GM12891 (cell line): ENCODE measurements at regions not wholly inside any gene's neighbourhood (a gene's known extent, or its start where the extent isn't known, plus 50 kb on each side); places are given as distances from the start of the nearest gene placed in this dataset.

Source experiments
- DNase-seq: peaks from one replicate; pipeline ENCODE4 v3.0.0; 2011; ENCODE audit warnings: low spot score; ENCODE audit not compliant: insufficient read length
- FAIRE-seq: peaks from 2 replicates; lab custom pipeline; 2011; peaks lifted over from hg19 to GRCh38; lab: Jason Lieb, UNC
- PAX5 ChIP-seq: IDR thresholded peaks from 2 replicates; pipeline ENCODE4 v1.6.1; 2011; ENCODE audit warnings: low read length, moderate library complexity, mild to moderate bottlenecking; ENCODE audit not compliant: insufficient read depth, severe bottlenecking
- POLR2A ChIP-seq: IDR thresholded peaks from 2 replicates; pipeline ENCODE4 v1.6.1; 2011; ENCODE audit warnings: low read depth, low read length, control low read depth
- POLR2AphosphoS5 ChIP-seq: IDR thresholded peaks from 2 replicates; pipeline ENCODE4 v1.6.1; 2011; ENCODE audit warnings: low read depth, low read length, control low read depth
- POU2F2 ChIP-seq: IDR thresholded peaks from 2 replicates; pipeline ENCODE4 v1.6.1; 2011; ENCODE audit warnings: low read depth, mild to moderate bottlenecking, control low read depth, low read length, moderate library complexity
- SPI1 ChIP-seq: IDR thresholded peaks from 2 replicates; pipeline ENCODE4 v1.6.1; 2011; ENCODE audit warnings: low read depth, low read length, control low read depth
- TAF1 ChIP-seq: IDR thresholded peaks from 2 replicates; pipeline ENCODE4 v1.6.1; 2011; ENCODE audit warnings: low read depth, low read length, control low read depth

- TF ChIP-seq SPI1 (no peak), PAX5 (no peak), POLR2AphosphoS5 (no peak), TAF1 (no peak), POU2F2 (no peak), POLR2A (no peak)
- no peak for FAIRE-seq
Measured at GRCh38 chr2:35099342-35099741, 1256.2 kb upstream of the CRIM1 start.

GRCh38 chr2:35082072-35082471 is 1273.5 kb upstream of the CRIM1 start:
- no peak for DNase-seq
- TF ChIP-seq POLR2A = no peak
- no peak for TF ChIP-seq PAX5
- no peak for TF ChIP-seq POU2F2
- no peak for TF ChIP-seq SPI1
- TF ChIP-seq TAF1 = no peak
- TF ChIP-seq POLR2AphosphoS5 = no peak
- no peak for FAIRE-seq

More at GRCh38 chr2:35099342-35099741, 1256.2 kb upstream of the CRIM1 start:
- DNase-seq = no peak

- FAIRE-seq (no peak), DNase-seq (no peak)
- no peak for TF ChIP-seq TAF1
- TF ChIP-seq POLR2A = no peak
Measured at GRCh38 chr2:35081622-35082015, 1274.0 kb upstream of the CRIM1 start.

GRCh38 chr2:35081001-35081621 is 1274.5 kb upstream of the CRIM1 start:
- no peak for TF ChIP-seq TAF1
- no peak for TF ChIP-seq SPI1
- no peak for TF ChIP-seq POLR2A
- no peak for TF ChIP-seq POU2F2
- no peak for FAIRE-seq
- DNase-seq = no peak

GRCh38 chr2:35080231-35080910 is 1275.2 kb upstream of the CRIM1 start:
- no peak for TF ChIP-seq PAX5
- no peak for TF ChIP-seq POLR2AphosphoS5
- no peak for TF ChIP-seq SPI1
- no peak for TF ChIP-seq POU2F2
- TF ChIP-seq POLR2A = no peak
- no peak for TF ChIP-seq TAF1
- no peak for FAIRE-seq

GRCh38 chr2:35067420-35067819 is 1288.2 kb upstream of the CRIM1 start:
- TF ChIP-seq PAX5 (no peak), POLR2AphosphoS5 (no peak), POU2F2 (no peak), TAF1 (no peak), POLR2A (no peak), SPI1 (no peak)
- DNase-seq (no peak), FAIRE-seq (no peak)

More at GRCh38 chr2:35080231-35080910, 1275.2 kb upstream of the CRIM1 start:
- DNase-seq = no peak

- DNase-seq (no peak), FAIRE-seq (no peak)
- no peak for TF ChIP-seq PAX5
- no peak for TF ChIP-seq SPI1
- no peak for TF ChIP-seq POLR2A
- no peak for TF ChIP-seq TAF1
- no peak for TF ChIP-seq POLR2AphosphoS5
- TF ChIP-seq POU2F2 = no peak
Measured at GRCh38 chr2:35063836-35064235, 1291.7 kb upstream of the CRIM1 start.

- peak; percentile 31 for FAIRE-seq
- TF ChIP-seq TAF1 (no peak), POU2F2 (no peak), SPI1 (no peak), POLR2A (no peak), PAX5 (no peak)
- no peak for DNase-seq
Measured at GRCh38 chr2:35035883-35036282, 1319.7 kb upstream of the CRIM1 start.

- TF ChIP-seq POU2F2 = no peak
- no peak for TF ChIP-seq SPI1
- TF ChIP-seq TAF1 = no peak
- TF ChIP-seq PAX5 = no peak
- TF ChIP-seq POLR2AphosphoS5 = no peak
- no peak for TF ChIP-seq POLR2A
- FAIRE-seq (no peak), DNase-seq (no peak)
Measured at GRCh38 chr2:35033748-35034147, 1321.8 kb upstream of the CRIM1 start.

GRCh38 chr2:35023545-35023944 is 1332.0 kb upstream of the CRIM1 start:
- no peak for DNase-seq
- no peak for FAIRE-seq
- no peak for TF ChIP-seq POU2F2
- no peak for TF ChIP-seq POLR2AphosphoS5
- TF ChIP-seq TAF1 = no peak
- no peak for TF ChIP-seq SPI1
- no peak for TF ChIP-seq PAX5
- no peak for TF ChIP-seq POLR2A
